ENCODE measurements at regions not wholly inside any gene's neighbourhood (a gene's known extent, or its start where the extent isn't known, plus 50 kb on each side); places are given as distances from the start of the nearest gene placed in this dataset.

DNA sequence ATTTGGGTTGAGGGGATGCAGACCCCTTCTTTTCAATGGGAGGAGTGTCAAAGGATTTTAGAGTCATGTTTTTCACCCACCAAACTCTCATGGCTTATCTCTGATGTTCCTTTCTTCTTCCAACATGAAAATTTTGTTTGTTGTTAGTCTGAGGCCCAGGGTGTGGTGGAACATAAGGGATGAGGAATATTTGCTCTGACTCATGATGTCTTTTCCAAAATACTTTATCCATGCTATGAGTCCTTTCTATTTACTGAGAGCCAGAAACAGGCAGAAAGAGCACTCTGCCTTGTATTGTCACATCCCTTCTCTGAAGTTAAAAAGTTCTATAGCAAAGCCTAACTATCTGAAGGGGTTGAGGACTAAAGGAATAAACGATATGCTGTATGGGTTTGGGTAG lies 61.6 kb upstream of the GYPA start:
- no peak for DNase-seq

DNA sequence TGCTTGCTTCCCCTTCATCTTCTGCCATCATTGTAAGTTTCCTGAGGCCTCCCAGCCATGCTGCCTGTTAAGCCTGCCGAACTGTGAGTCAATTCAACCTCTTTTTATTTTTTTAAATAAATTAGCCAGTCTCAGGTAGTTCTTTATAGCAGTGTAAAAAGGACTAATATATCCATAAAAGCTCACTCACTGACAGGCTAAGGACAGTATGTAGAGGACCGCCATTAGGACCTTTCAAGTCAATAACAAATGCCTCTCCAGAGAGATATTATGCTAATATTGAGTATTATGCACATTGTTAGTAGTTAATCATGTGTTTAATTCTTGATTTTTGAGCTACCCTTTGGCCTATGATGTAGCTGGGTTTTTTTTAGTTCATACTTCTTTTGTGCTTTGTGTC lies 62.6 kb upstream of the GYPA start:
- no peak for DNase-seq

DNA sequence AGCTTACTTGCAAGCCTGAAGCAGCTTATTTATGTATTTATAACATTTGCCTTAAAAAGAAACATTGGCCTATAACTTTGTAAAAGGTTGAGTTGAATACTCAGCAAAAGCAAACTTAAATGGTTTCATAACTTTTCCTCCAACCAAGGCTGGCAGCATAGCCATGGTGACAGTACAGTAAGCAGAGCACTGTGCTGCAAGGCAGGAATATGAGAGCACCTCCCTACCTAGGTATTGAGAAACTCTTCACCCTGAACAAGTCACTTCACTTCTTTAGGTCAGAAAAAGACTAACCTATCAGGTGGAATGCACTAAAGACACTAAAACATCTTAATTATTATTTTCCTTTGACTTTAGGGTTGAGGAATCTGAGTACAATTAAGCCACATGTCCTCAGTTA lies 63.9 kb upstream of the GYPA start:
- no peak for DNase-seq

DNA sequence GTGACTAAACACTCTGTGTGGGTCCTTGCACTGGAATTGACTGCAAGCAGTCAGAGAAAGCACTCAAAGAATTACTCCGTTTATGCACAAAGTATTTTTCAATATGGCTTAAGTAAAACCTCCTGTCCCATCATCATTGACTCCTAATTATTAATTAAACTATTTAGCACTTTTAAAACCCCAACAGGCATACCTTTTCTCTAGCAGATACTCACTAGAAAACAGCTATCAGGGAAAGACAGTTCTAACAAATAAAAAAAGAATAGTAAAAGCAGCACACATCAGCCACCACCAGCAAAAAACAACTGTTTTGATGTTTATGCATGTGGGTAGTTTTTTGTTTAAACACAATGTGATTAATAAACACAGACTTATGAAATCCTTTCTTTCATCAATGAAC lies 66.2 kb upstream of the GYPA start:
- DNase-seq = no peak

DNA sequence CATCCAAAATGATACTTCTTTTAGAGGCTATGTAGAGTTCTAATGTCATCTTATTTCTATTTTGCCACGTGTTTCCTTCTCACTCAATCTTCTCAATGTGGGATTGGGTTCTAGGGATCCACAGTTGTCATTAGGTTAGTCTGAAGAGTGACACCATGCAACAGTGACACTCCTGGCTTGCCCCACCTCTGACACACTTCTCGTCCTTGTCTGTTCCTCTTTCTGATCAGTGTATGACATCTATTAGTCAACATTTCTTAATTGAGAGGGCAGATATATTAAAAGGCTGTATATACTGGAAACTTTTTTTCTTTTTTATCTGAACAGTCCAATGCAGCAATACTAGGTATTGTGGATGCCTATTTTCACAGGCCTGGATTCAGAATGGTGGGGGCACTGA lies 67.6 kb upstream of the GYPA start:
- DNase-seq = no peak

DNA sequence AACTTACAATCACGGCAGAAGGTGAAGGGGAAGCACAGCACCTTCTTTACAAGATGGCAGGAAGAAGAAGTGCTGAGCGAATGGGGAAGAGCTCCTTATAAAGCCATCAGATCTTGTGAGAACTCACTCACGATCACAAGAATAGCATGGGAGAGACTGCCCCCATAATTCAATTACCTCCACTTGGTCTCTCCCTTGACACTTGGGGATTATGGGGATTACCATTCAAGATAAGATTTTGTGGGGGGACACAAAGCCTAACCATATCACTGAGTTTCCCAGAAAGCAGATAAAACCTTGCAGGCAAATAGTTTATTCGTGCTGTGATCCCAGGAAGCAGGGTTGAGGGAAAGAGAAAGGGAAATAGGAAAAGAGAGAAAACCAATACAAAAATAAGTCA lies 69.0 kb upstream of the GYPA start:
- no peak for DNase-seq

DNA sequence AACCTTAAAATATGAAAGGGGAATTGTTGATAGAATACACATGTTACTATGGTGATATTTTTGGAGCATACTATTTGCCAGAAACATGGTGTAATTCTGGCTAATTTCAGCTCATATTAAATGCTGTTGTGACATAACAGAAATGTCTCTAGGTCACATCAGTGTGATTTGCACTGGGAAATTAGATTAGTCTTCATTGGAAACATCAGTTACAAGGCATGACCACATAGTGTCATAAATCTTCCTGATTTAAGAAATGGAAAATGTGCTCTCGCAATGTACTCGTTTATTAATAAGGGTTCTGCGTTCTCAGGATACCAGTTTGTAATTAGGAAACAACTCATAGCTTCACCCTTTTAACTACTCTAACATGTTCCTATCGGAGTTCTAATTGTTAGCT lies 72.9 kb upstream of the GYPA start:
- DNase-seq = no peak

DNA sequence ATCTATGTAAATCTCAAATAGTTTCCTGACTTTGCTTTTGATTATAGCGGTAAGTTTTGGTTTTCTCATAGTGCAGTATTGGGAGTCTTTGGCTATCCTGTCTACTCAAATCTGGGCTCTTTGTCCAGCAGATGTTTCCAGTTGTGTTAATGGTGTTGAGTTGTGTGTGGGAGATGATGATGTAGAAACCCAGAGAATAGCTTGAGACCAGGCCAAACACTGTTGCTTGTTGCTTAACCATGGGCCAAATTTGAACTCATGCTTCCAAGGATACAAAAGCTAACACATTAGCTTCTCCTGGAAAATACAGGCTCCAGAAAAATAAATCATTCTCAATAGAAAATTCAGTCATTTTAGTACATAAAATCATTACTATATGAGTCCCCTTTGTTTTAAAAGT lies 82.6 kb upstream of the GYPA start:
- no peak for DNase-seq

DNA sequence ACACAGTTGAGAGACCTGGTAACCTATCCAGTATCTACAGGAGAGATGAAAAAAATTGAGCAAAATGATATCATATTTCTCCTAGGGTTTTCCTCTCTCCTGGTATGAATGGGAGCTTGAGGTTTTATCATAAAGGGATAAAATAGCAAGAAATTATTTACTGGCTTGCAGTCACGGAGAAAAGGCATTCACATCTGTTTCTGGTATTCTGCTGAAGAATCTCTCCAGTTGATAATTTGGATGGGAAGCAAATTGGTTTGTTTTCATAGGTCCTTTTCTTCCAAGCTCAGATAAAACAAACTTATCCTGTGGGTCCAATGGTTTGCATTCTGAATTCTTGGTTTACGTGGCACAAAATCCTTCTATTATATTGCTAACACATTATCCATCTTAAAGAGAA lies 83.1 kb upstream of the GYPA start:
- no peak for DNase-seq

DNA sequence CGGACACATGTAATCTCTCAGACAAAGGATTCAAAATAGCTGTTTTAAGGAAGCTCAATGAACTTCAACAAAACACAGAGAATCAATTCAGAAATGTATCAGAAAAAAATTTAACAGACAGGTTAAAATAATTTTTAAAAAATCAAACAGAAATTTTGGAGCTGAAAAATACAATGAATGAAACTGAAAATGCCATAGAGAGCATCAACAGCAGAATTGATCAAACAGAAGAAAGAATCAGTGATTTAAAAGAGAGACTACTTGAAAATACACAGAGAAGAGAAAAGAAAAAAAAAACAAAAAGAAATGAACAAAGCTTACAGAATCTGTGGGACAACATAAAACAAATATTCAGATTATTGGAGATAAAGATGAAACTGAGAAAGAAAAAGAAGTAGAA lies 118.8 kb upstream of the GYPA start:
- DNase-seq = no peak

DNA sequence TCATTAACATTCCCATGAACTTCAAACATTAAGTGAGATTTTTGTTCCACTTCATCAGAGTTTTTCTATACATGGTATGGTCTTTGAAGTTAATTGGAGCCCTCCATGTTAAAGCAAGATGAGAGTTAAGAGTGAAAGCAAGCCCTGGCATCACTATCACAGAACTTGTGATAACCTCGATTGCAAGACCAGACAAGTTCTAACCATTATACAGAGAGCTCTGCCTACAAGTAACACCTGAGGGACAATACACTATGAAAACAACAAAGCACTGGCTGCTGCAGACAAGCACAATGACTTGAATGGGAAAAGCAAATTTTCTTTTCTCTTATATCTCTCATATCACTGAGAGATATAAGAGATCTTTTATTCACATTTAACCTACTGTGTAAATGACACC lies 126.6 kb upstream of the GYPA start:
- no peak for DNase-seq

DNA sequence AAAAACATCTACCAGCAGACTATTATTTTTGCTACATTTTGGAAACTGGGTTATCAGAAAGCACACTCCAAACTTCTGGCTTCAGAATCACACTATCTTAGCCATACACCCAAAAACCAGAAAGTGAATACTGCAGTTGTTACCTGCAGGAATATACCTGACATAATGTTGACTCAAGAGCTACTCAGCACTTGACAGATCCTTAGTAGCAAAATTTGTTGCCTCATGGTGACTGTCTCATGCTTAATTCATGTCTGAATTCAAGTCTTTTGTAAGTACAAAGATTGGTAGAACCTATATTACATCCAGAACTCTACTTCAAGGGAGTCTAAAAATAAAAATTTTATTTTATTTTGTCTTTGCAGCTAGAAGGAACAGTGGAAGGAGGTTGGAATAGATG lies 140.2 kb upstream of the GYPA start:
- DNase-seq = no peak

DNA sequence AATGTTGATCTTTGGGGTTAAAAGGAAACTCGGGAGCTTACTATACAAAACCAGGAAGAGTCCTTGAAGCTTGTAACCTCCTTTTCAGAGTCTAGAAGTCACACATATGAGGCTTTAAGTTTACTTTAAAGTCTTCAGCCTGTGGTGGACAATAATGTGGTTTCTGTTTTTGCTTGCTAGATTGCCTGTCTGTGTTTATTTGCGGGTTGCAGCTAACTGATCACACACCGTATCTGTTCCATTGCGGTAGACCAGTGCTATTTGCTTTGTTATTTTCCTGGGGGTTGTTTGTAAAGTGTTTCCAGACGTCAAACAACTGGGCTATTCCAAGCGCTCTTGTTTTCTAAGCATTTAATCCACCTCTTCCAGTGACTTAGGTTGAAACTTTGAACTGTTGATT lies 143.0 kb upstream of the GYPA start:
- no peak for DNase-seq

DNA sequence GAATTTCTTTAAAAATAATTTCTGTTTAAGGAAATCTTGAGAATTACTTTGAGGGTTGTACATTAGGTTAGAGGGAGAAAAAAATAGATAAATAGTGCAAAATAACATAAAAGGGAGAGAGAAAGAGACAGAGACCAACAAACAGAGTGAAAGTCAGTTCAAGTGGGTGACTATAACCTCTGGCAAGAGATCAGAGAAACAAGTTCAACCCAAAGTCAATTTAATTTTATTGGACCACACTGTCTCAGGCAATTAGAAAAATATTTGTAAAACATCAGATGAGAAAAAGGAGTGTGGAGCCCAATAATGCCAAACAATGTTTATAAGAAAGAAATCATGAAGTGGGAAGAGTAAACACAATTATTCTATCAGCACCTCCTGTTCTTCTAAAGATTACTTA lies 143.5 kb upstream of the GYPA start:
- DNase-seq = no peak

DNA sequence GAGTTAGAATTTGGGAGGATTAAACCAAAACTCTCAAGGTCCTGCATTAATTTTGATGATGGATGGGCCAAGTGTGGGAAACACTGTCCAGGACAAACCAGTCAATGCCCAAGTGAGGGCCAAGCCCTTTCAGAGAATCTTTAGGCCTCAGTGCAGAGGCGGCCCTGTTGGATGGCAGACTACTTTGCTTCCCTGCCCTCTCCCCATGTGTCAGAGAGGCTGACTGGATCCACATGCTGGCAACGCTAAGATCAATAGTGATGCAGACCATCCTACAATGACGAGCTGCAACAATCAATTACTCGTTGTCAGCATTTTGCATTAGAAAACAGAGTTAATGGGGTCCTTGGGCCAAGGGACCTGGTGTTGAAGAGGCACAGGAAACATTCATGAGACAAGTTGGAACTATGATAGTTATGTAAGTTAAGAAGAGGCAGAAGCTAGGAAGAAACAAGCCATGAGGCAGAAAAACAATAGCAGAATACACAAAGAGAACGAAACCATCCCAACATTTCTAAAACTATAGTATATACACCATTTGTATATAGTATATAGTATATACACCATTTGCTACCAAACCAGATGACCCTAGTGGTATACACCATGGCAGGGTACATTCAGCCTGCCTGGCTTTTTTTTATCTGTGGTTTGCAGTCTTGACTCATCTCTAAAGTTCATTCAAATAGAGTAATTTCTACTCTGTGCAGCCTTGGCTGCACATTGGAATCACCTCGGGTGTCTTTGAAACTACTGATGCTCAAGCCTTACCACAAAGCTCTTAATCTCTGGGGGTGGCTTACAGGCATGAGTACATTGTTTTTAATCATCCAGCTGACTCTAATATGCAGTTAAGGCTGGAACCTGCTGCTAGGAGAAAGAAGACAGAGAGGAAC lies 147.7 kb upstream of the GYPA start:
- no peak for DNase-seq

DNA sequence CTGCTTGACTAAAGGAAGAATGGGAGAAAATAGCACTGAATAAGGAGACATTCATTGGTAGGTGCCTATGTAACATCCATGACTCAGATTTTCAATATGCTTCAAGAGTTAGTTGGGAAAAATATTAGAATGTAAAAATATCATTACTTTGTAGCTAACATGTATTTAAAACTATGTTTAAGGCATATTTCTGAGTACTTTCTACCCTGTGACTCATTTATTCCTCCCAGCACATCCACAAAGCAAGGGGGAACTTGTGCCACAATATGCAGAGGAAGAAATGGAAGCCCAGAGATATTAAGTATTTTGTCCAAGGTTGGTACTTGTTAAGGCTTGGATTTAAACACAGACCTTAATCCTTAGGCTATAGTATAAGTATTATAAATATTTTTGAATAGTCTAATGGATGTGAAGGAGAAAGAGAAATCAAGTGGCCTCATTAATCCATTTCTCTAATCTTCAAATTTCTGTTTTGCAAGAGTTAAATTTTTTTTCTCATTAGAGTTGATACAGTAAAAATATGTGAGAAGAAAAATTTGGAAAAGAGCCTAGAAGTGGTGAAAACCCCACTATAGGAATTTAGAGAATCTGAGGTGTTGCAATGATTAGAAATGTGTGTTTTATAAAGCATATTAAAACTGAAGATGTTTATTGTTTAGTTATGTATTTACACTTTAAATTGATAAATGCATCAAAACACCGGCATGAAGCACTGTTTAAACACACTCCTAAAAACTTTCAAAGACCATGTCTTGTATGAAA lies 149.3 kb upstream of the GYPA start:
- DNase-seq = no peak

DNA sequence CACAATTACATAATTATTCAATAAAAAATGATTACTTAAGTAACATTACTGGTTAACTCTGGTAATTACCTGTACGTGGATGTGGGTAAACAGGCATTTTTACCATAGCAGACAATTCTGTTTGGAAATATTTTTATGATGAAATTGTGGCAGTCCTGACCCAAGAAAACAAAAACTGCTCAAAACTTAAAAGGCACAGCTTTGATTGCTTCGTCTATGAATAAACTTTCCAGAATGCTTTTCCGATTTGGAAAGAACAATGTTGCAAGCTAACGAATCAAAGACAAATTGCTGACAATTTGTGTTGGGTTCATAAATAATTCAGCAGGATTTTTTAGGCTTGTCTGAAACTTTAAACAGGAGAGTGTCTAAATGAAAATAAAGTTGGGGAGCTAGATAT lies 150.6 kb upstream of the GYPA start:
- no peak for DNase-seq

DNA sequence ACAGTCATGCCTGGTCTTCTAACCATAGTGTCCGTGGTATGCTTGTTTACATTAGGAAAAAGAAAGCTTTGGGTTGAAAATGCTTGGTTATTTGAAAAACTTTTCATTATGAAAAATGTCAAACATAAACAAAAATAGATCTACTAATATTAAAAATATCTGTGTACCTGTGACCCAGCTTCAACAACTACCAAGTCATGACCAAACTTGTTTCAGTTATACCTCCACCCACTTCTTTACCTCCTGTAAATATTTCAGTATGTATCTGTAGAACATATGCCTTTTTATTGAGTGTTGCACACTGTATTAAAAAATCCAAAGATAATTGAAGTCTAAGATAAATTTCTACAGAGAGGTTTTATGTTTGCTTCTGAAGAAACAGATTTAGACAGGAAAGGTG lies 153.7 kb upstream of the GYPA start:
- no peak for DNase-seq

DNA sequence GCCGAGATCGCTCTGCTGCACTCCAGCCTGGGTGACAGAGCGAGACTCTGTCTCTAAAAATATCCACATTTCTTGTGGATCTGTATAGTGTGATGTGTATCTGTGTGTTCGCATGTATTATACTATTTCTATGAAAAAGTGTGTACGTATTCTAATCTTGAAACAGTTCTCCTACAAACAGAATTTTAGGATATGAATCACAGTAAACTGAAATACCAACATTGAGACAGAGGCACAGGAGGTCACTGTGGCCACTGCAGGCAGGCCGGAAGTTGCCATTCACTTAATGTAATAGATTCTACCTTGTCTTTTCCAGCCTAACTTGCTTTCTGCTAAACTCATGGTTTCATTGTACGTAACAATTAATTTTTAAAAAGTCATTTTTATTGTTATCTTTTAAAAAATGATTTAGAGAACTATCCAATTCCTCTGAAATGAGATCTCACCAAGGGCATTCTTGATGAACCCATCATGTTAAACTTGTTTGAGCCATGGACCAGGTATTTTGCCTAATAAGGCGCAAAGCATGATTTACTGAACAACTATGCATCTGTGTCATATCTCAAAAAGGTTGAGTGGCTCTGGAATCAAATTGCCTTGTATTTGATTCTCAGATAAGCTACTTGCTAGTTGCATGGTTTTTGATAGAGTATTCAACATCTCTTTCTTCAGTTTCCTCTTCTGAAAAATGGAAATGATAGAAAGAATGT lies 154.9 kb upstream of the GYPA start:
- DNase-seq = no peak

DNA sequence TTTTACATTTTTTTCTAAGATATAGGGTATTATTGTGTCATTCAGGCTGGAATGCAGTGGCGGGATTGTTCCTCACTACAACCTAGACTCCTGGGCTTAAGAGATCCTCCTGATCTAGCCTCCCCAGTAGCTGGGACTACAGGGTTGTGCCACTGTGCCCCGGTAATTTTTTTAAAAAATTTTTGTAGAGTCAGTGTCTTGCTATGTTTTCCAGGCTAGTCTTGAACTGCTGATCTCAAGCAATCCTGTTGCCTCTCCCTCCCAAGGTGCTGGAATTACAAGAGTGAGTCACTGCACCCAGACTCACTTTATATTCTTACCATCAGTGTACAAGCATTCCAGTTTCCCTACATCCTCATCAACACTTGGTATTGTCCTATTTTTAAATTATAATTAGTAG lies 156.4 kb upstream of the GYPA start:
- no peak for DNase-seq

DNA sequence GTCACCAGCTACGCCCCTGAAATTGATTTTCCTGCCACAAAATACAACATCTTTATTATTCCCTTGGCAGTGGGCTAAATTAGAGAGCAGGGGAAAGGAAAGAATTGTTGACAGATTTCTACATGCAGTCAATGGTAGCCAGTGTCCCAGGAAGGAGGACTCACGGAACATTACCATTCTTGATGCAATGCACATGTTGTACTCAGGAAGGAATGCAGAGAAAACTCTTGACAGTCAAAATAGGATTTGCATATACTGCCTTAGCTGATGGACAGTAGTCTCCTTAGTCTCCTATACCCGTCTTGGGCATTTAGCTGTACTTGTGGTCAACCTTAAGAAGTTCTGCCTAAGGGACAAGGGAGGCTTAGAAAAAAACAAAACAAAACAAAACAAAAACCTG lies 158.0 kb upstream of the GYPA start:
- DNase-seq = no peak

DNA sequence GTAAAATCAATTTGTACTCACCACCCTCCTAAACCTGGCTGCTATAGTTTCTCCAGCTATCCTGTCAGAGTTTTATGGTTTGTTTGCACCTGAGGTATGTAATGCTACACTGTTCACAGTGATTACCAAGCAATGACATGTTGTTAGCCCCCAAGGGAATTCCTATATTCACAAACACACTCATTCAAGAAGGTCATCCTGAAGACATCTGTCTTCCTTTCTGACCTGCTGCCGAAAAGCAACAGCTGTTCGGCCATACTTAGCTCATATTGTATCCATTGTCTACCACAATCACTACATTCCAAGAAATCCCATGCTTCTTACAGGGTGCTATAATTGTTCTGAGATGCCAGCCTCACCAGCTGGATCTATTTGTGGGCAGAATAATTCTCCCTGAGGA lies 160.1 kb upstream of the GYPA start:
- DNase-seq = no peak

DNA sequence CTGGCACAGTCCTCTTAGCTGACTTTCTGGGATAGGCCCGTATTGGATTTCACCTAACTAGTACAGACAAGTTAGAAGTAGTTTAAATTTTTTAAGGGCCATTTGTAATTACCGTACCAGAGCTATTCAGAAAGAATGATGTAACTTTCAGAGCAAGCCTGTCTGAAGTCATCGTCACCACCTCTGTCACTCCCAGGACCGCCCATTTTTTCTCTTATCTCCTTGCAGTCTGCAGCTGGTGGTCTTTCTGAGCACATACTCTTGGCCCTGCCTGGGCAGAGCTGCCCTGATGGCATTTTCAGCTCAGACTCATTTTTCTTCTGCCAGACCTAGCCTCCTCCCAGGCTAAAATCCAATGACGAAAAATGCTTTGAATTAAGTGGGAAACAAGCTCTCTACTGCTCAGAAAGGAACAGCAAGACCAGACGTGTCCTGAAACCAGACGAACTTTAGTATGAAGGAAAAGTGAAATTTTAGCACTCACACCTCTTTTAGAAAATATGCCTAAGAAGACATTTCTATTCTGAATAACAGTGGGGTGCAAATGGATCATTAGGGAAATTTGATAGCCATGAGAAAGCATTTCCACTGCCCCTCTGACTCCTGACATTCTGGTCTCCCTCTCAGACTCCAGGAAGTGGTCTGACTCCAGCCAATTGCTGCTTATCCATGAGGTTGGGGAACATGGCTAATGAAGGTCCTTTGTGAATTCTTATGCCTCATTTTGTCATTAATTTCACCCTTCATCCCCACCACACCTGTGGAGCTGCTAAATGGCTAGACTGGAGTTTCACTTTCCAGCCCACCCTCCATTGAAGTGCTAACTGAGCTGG lies 162.4 kb upstream of the GYPA start:
- no peak for DNase-seq
